ENCODE measurements at regions not wholly inside any gene's neighbourhood (a gene's known extent, or its start where the extent isn't known, plus 50 kb on each side); places are given as distances from the start of the nearest gene placed in this dataset.

DNA sequence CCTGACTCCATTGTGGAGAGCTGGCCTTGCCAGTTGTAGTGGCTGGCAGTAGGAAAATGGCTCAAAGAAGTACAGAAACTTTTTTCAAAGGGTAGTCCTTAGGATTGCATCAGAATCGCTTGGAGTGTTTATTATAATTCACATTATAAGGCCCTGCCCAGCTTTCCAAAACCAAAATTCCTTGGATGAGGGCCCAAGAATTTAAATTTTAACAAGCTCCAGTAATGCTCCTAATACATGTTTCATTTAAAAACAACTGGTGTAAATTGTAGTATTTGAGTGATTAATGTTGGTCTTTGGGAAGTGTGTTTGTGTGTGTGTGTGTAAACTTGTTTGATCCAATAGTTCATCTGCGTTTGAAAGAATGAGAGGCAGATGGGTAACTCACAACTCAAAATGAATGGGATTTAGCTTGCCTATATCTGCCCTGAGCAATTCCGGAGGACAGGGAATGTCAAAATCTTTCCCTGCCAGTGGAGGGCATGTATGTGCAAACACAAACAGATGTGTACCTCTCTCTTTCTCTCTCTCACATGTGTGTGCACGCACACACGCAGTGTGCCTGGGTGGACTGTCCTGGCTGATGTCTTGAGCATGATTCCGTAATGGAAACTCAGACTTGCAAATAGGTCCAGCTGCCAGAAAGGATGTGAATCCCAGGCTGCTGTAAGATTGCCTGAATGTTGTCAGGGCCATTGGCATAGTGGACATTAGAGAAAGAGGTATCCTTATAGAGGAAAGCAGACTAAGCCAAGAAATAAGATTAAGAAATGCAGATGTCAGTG is 293.1 kb downstream of the LMX1A start:
- Histone ChIP-seq H3K9me3 (no peaks in the 10 kb centered on the region), H3K36me3 (no peaks in the 10 kb centered on the region), H3K27ac (no peak overlapping the region), H3K4me3 (no peak overlapping the region), H3K27me3 (no peaks in the 10 kb centered on the region), H3K4me1 (ENCODE audit: insufficient read depth) (peaks cover 2% of the 10 kb centered on the region)
- TF ChIP-seq, protein P1, sequence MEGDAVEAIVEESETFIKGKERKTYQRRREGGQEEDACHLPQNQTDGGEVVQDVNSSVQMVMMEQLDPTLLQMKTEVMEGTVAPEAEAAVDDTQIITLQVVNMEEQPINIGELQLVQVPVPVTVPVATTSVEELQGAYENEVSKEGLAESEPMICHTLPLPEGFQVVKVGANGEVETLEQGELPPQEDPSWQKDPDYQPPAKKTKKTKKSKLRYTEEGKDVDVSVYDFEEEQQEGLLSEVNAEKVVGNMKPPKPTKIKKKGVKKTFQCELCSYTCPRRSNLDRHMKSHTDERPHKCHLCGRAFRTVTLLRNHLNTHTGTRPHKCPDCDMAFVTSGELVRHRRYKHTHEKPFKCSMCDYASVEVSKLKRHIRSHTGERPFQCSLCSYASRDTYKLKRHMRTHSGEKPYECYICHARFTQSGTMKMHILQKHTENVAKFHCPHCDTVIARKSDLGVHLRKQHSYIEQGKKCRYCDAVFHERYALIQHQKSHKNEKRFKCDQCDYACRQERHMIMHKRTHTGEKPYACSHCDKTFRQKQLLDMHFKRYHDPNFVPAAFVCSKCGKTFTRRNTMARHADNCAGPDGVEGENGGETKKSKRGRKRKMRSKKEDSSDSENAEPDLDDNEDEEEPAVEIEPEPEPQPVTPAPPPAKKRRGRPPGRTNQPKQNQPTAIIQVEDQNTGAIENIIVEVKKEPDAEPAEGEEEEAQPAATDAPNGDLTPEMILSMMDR (IDR thresholded peaks at IDR 0.05) = no peak
- no peak for TF ChIP-seq POLR2A (IDR thresholded peaks at IDR 0.05)
- no peak for TF ChIP-seq EP300 (IDR thresholded peaks at IDR 0.05)
- peak in 1 of 5 donors; percentile 24 for DNase-seq
- intact Hi-C loops (cut with DNase I) = no loop called here
- WGBS, 3 donors = 20 to 30% (median 29%) methylated on average over 6 of the region's 6 CpGs

DNA sequence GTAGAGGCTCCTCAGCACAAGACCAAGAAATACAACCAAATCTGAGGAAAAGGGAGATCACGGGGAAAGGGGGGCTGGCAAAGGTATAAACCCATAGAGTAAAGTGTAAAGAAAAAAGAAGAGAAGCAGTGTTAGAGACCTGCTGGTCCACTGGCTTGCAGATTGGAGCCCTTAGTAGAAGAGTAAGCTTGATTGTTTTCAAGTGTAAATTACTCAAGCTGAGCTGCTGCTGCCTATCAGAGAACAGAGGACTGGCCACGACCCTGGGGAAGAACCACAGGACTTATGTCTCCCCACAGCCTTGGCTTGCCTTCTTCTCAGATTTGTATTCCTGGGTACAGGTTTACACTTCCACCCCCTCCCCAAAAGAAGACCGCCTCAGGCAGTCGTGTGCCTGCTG is 294.2 kb downstream of the LMX1A start:
- no peak overlapping the region for H3K27ac ChIP-seq
- H3K9me3 ChIP-seq = no peaks in the 10 kb centered on the region
- DNase-seq = no peak
- WGBS, 3 donors = 65 to 75% (median 67%) methylated on average over 4 of the region's 4 CpGs
- H3K4me1 ChIP-seq (ENCODE audit: insufficient read depth) = peaks cover 2% of the 10 kb centered on the region
- intact Hi-C loops (cut with DNase I) = no loop called here
- H3K36me3 ChIP-seq = no peaks in the 10 kb centered on the region
- no peaks in the 10 kb centered on the region for H3K27me3 ChIP-seq
- TF ChIP-seq POLR2A (IDR thresholded peaks at IDR 0.05) (no peak), EP300 (IDR thresholded peaks at IDR 0.05) (no peak)
- no peak overlapping the region for H3K4me3 ChIP-seq

DNA sequence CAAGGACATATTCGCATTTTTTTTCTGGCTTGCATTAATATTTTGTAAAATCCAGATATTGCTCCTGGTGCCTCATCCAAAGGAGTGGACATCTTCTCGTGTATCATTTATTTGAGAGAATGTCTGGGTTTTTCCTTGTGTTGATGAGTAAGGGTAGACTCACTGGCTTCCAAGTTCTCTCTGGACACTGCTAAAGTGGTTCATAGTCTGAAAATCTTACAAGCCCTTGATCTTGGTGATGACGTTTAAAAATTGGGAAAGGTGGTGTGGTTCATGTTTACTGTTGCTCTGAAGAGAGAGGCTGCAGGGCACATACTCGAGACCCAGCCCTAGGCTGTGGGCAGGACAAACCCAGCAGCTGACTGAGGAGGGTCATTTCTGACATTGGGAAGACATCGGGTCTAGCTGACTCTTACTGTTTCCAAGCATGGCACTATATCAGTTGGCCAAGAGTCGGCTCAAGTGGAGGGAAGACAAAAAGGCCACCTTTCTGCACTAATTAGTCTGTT is 296.2 kb downstream of the LMX1A start:
- H3K27me3 ChIP-seq = no peaks in the 10 kb centered on the region
- peaks cover 3% of the 10 kb centered on the region for H3K4me1 ChIP-seq (ENCODE audit: insufficient read depth)
- H3K27ac ChIP-seq = no peak overlapping the region
- WGBS, 3 donors = 77 to 94% (median 85%) methylated on average over 6 of the region's 6 CpGs
- intact Hi-C loops (cut with DNase I) = no loop called here
- no peak for TF ChIP-seq EP300 (IDR thresholded peaks at IDR 0.05)
- TF ChIP-seq, protein P1 (IDR thresholded peaks at IDR 0.05) = no peak
- TF ChIP-seq POLR2A (IDR thresholded peaks at IDR 0.05) = no peak
- no peak overlapping the region for H3K4me3 ChIP-seq
- H3K9me3 ChIP-seq = no peaks in the 10 kb centered on the region
- H3K36me3 ChIP-seq = no peaks in the 10 kb centered on the region
- no peak for DNase-seq

DNA sequence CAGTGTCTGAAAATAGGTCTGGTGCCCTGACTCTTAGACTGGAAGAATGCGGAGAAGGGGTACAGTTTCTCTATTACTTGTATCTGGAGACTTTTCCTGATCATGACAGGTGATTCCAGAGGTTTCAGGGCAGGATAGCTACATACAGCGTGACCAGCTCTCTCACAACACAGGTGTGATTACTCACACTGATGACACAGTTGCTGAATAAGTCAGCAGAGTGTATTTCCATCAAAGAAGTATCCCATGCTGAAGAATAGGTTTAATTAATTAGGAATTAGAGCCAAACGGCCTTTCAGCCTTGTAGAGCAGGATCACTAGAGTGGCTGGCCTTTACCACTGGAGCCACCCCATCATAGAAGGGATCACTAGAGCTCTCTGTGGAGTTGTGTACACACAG is 298.6 kb downstream of the LMX1A start:
- TF ChIP-seq POLR2A (IDR thresholded peaks at IDR 0.05) (no peak), EP300 (IDR thresholded peaks at IDR 0.05) (no peak)
- TF ChIP-seq, protein P1 (IDR thresholded peaks at IDR 0.05) = no peak
- Histone ChIP-seq H3K9me3 (no peaks in the 10 kb centered on the region), H3K4me3 (no peak overlapping the region), H3K27me3 (no peaks in the 10 kb centered on the region), H3K36me3 (no peaks in the 10 kb centered on the region), H3K27ac (no peak overlapping the region), H3K4me1 (ENCODE audit: insufficient read depth) (peaks cover 1% of the 10 kb centered on the region)
- 59 to 60% (median 60%) methylated on average over 3 of the region's 3 CpGs for WGBS, 3 donors
- intact Hi-C loops (cut with DNase I) = no loop called here
- no peak for DNase-seq

DNA sequence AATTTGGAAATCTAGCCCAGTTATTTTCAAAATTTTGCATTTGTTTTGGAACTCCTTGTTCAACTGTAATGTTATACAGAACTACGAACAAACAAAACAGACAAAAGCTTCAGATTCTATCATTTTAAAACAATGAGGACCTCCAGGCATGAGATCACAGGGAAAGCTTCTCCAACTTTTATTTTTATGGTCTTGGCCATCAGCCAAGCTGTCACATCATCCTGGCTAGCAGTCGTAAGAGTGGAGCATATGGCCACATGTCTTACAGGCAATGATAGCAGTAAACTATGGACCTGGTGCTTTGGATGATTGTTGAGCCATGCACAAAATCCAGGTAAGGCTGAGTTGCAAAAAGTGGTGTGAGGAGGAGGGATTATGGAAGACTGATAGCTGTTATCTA is 299.6 kb downstream of the LMX1A start:
- Histone ChIP-seq H3K4me1 (ENCODE audit: insufficient read depth) (peaks cover 1% of the 10 kb centered on the region), H3K27me3 (no peaks in the 10 kb centered on the region), H3K4me3 (no peak overlapping the region), H3K27ac (no peak overlapping the region), H3K36me3 (no peaks in the 10 kb centered on the region), H3K9me3 (no peaks in the 10 kb centered on the region)
- TF ChIP-seq POLR2A (IDR thresholded peaks at IDR 0.05) = no peak
- TF ChIP-seq EP300 (IDR thresholded peaks at IDR 0.05) = no peak
- TF ChIP-seq, protein P1 (IDR thresholded peaks at IDR 0.05) = no peak
- DNase-seq = no peak
- intact Hi-C loops (cut with DNase I) = no loop called here
- 7 to 11% (median 8%) methylated on average over 2 of the region's 2 CpGs for WGBS, 3 donors
